ENCODE measurements at regions not wholly inside any gene's neighbourhood (a gene's known extent, or its start where the extent isn't known, plus 50 kb on each side); places are given as distances from the start of the nearest gene placed in this dataset.

GRCh38 chr12:84336231-84336630 is 576.4 kb downstream of the SLC6A15 start:
- WGBS, 2 experiments (ENCODE audit: extremely low coverage in 1 of 2, insufficient coverage in 1 of 2, insufficient read length in 1 of 2, insufficient replicate concordance in 2 of 2, low coverage in 1 of 2, low lambda C conversion rate in 2 of 2, missing lambda C conversion rate in 1 of 2), result 95% methylated on average over 1 of the region's 1 CpG; no CpG with 5 or more reads in 1 of the 2 experiments
- no peak overlapping the region for H3K4me2 ChIP-seq (ENCODE audit: insufficient read depth in 1 of 2, low read depth in 2 of 2, low read length in 2 of 2)
- no peaks in the 10 kb centered on the region for H3K36me3 ChIP-seq (ENCODE audit: control insufficient read depth in 2 of 4, insufficient read depth in 4 of 4, low read length in 3 of 4)
- H4K20me1 ChIP-seq (replicated peaks in 1 of 2; ENCODE audit: control insufficient read depth in 1 of 2, insufficient read depth in 2 of 2, low read length in 2 of 2), result no peaks in the 10 kb centered on the region
- H3K9me3 ChIP-seq (ENCODE audit: insufficient read depth in 2 of 2, low read depth in 1 of 2, low read length in 1 of 2), result no peaks in the 10 kb centered on the region
- POLR2A ChIA-PET (ENCODE audit: partially characterized antibody), result no interaction called here
- no peaks in the 10 kb centered on the region for H3K27me3 ChIP-seq (replicated peaks in 1 of 4; ENCODE audit: control insufficient read depth in 3 of 4, extremely low read depth in 1 of 4, insufficient read depth in 3 of 4, low read length in 3 of 4)
- no peak overlapping the region for H2AK5ac ChIP-seq (ENCODE audit: low read depth, low read length)
- H2BK15ac ChIP-seq (ENCODE audit: low read length), result no peak overlapping the region
- H3K23me2 ChIP-seq (ENCODE audit: low read depth, low read length), result no peaks in the 10 kb centered on the region; the same call in 1 of the 2 replicates
- H2AFZ ChIP-seq (ENCODE audit: low read length), result no peak overlapping the region
- H3K9ac ChIP-seq (replicated peaks in 1 of 4; ENCODE audit: extremely low read depth in 1 of 4, low read depth in 3 of 4, low read length in 3 of 4), result no peak overlapping the region
- no peak overlapping the region for H3K23ac ChIP-seq (ENCODE audit: insufficient read length)
- no peaks in the 10 kb centered on the region for H3K79me2 ChIP-seq (ENCODE audit: control insufficient read depth in 1 of 2, insufficient read depth in 2 of 2, low read length in 2 of 2)
- FAIRE-seq (no peak), DNase-seq (ENCODE audit: low read depth in 1 of 2, low spot score in 2 of 2) (no peak)
- no peaks in the 10 kb centered on the region for H3K79me1 ChIP-seq (ENCODE audit: low read depth, low read length)
- no peak overlapping the region for H3K4ac ChIP-seq (replicated peaks; ENCODE audit: insufficient read length, low read depth, low read length)
- H2BK20ac ChIP-seq (ENCODE audit: low read length), result no peak overlapping the region
- H2BK12ac ChIP-seq (ENCODE audit: low read depth, low read length), result no peak overlapping the region
- CTCF ChIA-PET (ENCODE audit: partially characterized antibody), result no interaction called here
- no peaks in the 10 kb centered on the region for H3K4me1 ChIP-seq (replicated peaks in 1 of 4; ENCODE audit: control insufficient read depth in 3 of 4, insufficient read depth in 4 of 4, low read length in 3 of 4)
- H4K8ac ChIP-seq (ENCODE audit: extremely low read depth, insufficient read depth, low read length), result no peak overlapping the region
- H3K14ac ChIP-seq (ENCODE audit: insufficient read length), result no peak overlapping the region
- no peak overlapping the region for H2BK120ac ChIP-seq (replicated peaks; ENCODE audit: low read depth, low read length)
- H3K56ac ChIP-seq (replicated peaks; ENCODE audit: insufficient read length, low read depth, low read length), result no peak overlapping the region
- no peak overlapping the region for H3K4me3 ChIP-seq (ENCODE audit: extremely low read depth in 1 of 4, insufficient read depth in 2 of 4, low read depth in 3 of 4, low read length in 4 of 4)
- no peak overlapping the region for H3K18ac ChIP-seq (ENCODE audit: extremely low read depth, low read length)
- no peak overlapping the region for H2BK5ac ChIP-seq (ENCODE audit: low read depth, low read length)
- H3K27ac ChIP-seq (ENCODE audit: low read depth, low read length), result no peak overlapping the region
- no peak overlapping the region for H4K91ac ChIP-seq (replicated peaks; ENCODE audit: insufficient read length, low read length)
- no peak for TF ChIP-seq KDM1A (IDR thresholded peaks at IDR 0.05; ENCODE audit: borderline replicate concordance, low read length)
- no peak for TF ChIP-seq CTBP2 (IDR thresholded peaks at IDR 0.05; ENCODE audit: borderline replicate concordance, insufficient read depth, insufficient read length, low read length)
- no peak overlapping the region for H4K5ac ChIP-seq (ENCODE audit: insufficient read length, low read depth, low read length)

All from H1 (cell line).